Endothelial cell of umbilical vein (primary cell): ENCODE measurements at regions not wholly inside any gene's neighbourhood (a gene's known extent, or its start where the extent isn't known, plus 50 kb on each side); places are given as distances from the start of the nearest gene placed in this dataset.

Source experiments
- BruUV-seq: library from RNA; stranded (reverse); fragments of 400-500 nt; replicated peaks from 2 replicates; lab custom pipeline; 2021; lab: Mats Ljungman, UMichigan
- CTCF ChIA-PET: fragments of 300-600, 350-600 bp; sonication (Branson Sonifier 250); formaldehyde crosslinking; loops from one replicate; lab custom pipeline; 2021; ENCODE audit warnings: antibody characterized with exemption, inconsistent platforms; lab: Charles Lee
- POLR2A ChIA-PET: fragments of 300-600, 350-600 bp; sonication (Branson Sonifier 250); formaldehyde crosslinking; loops from one replicate; lab custom pipeline; 2021; ENCODE audit warnings: antibody characterized with exemption, inconsistent platforms; lab: Charles Lee
- DNase-seq: peaks from one replicate; pipeline ENCODE4 v3.0.0-alpha.2; 2011; ENCODE audit warnings: low read depth, low spot score
- FAIRE-seq: peaks from 2 replicates; lab custom pipeline; 2011; peaks lifted over from hg19 to GRCh38; lab: Jason Lieb, UNC
- H2AFZ ChIP-seq: 2 replicates; pipeline ENCODE4 v1.6.0; 2012; ENCODE audit warnings: low read depth, low read length, control low read depth, inconsistent platforms
- H3K27ac ChIP-seq: 2 replicates; pipeline ENCODE4 v1.5.1; 2011; ENCODE audit warnings: low read depth, mild to moderate bottlenecking, control low read depth, low read length, moderate library complexity; ENCODE audit not compliant: insufficient read depth
- H3K27me3 ChIP-seq, 2 experiments: 2 replicates each; pipeline versions ENCODE4 v1.6.0 to v1.6.1; 2011; ENCODE audit warnings: low read length in 2 of 2, mixed read lengths in 1 of 2; ENCODE audit not compliant: control insufficient read depth in 2 of 2, insufficient read depth in 2 of 2
- H3K36me3 ChIP-seq, 2 experiments: 2 replicates in 1 of 2; 3 replicates in 1 of 2; pipeline ENCODE4 v1.5.1; 2011; ENCODE audit warnings: low read length in 2 of 2, mild to moderate bottlenecking in 1 of 2, moderate library complexity in 1 of 2; ENCODE audit not compliant: control insufficient read depth in 2 of 2, insufficient read depth in 2 of 2; ENCODE audit errors: extremely low read depth in 1 of 2
- H3K4me1 ChIP-seq: 3 replicates; pipeline ENCODE4 v1.5.1; 2011; ENCODE audit warnings: mild to moderate bottlenecking, low read length; ENCODE audit not compliant: control insufficient read depth, insufficient read depth; ENCODE audit errors: extremely low read depth
- H3K4me2 ChIP-seq: 2 replicates; pipeline ENCODE4 v1.6.1; 2011; ENCODE audit warnings: low read length, control low read depth, mixed read lengths; ENCODE audit not compliant: insufficient read depth
- H3K4me3 ChIP-seq, 3 experiments: fragments of 200-600 bp in 1 of 3; sonication (generic), shearing (Covaris generic) in 1 of 3; replicated peaks in 1 of 3; 2 replicates each; pipeline ENCODE4 v1.5.1; 2011 to 2016; ENCODE audit warnings: control low read depth in 3 of 3, low read length in 3 of 3, mild to moderate bottlenecking in 2 of 3, inconsistent platforms in 1 of 3, low read depth in 1 of 3, moderate library complexity in 1 of 3; ENCODE audit not compliant: insufficient read depth in 1 of 3
- H3K79me2 ChIP-seq: 2 replicates; pipeline ENCODE4 v1.6.0; 2012; ENCODE audit warnings: low read length, inconsistent platforms; ENCODE audit not compliant: control insufficient read depth, insufficient read depth
- H3K9ac ChIP-seq: replicated peaks from 2 replicates; pipeline ENCODE3; 2011; ENCODE audit warnings: low read length, control low read depth; ENCODE audit not compliant: insufficient read depth; ENCODE audit errors: extremely low read depth
- H3K9me1 ChIP-seq: replicated peaks from 3 replicates; pipeline ENCODE4 v1.6.0; 2011; ENCODE audit warnings: mild to moderate bottlenecking, low read length; ENCODE audit not compliant: control insufficient read depth, insufficient read depth; ENCODE audit errors: extremely low read depth
- H3K9me3 ChIP-seq: replicated peaks from 2 replicates; pipeline ENCODE4 v1.5.1; 2012; ENCODE audit warnings: low read length, inconsistent platforms; ENCODE audit not compliant: control insufficient read depth, insufficient read depth
- H4K20me1 ChIP-seq: replicated peaks from 2 replicates; pipeline ENCODE3; 2011; ENCODE audit warnings: mild to moderate bottlenecking, low read length; ENCODE audit not compliant: control insufficient read depth, insufficient read depth; ENCODE audit errors: extremely low read depth
- CTCF ChIP-seq, 2 donors: IDR thresholded peaks; 1 replicate in 1 of 2; 2 replicates in 1 of 2; pipeline ENCODE4 v1.5.1; 2011; ENCODE audit warnings: low read length in 2 of 2, mild to moderate bottlenecking in 2 of 2, moderate library complexity in 2 of 2, control low read depth in 1 of 2, inconsistent platforms in 1 of 2, low read depth in 1 of 2; ENCODE audit not compliant: insufficient read depth in 1 of 2; ENCODE audit errors: extremely low read depth in 1 of 2
- EZH2 ChIP-seq: IDR thresholded peaks from 2 replicates; pipeline ENCODE4 v1.6.1; 2012; ENCODE audit warnings: borderline replicate concordance, low read depth, mild to moderate bottlenecking, moderate library complexity, low read length, inconsistent platforms; ENCODE audit not compliant: severe bottlenecking
- FOS ChIP-seq: IDR thresholded peaks from 2 replicates; pipeline ENCODE4 v1.6.1; 2011; ENCODE audit warnings: mild to moderate bottlenecking, low read length, moderate library complexity, borderline replicate concordance; ENCODE audit not compliant: insufficient read depth
- GATA2 ChIP-seq: IDR thresholded peaks from 2 replicates; pipeline ENCODE4 v1.7.0; 2011; ENCODE audit warnings: low read depth, mild to moderate bottlenecking, moderate library complexity, mixed read lengths, low read length; ENCODE audit not compliant: insufficient read length, insufficient read depth
- JUN ChIP-seq: IDR thresholded peaks from 2 replicates; pipeline ENCODE4 v1.6.1; 2011; ENCODE audit warnings: borderline replicate concordance, low read depth; ENCODE audit not compliant: insufficient read length, insufficient read depth
- MAX ChIP-seq: IDR thresholded peaks from 2 replicates; pipeline ENCODE4 v1.6.1; 2011; ENCODE audit not compliant: insufficient read depth, insufficient read length
- MYC ChIP-seq: IDR thresholded peaks from one replicate; pipeline ENCODE4 v1.6.1; 2011; ENCODE audit warnings: mild to moderate bottlenecking, low read depth, low read length
- POLR2A ChIP-seq: IDR thresholded peaks from 2 replicates; pipeline ENCODE4 v1.6.1; 2012; ENCODE audit warnings: low read depth, mild to moderate bottlenecking, control low read depth, low read length
- POLR2AphosphoS5 ChIP-seq: IDR thresholded peaks from 2 replicates; pipeline ENCODE4 v1.6.1; 2012; ENCODE audit warnings: low read depth, mild to moderate bottlenecking, control low read depth, low read length, moderate library complexity; ENCODE audit not compliant: insufficient read depth
- dilution Hi-C: fragments of 300-500 bp; cut with MboI; formaldehyde crosslinking; loops from one replicate; pipeline ENCODE4 v1.15.0; 2019; ENCODE audit warnings: low sequenced_read_pairs; ENCODE audit not compliant: extremely low pct_ligation_motif_present
- intact Hi-C: fragments of 100-400 bp; cut with micrococcal nuclease; formaldehyde crosslinking; loops from one replicate; pipeline ENCODE4 v1.10.0; 2022

- no peak overlapping the region for H2AFZ ChIP-seq
- H3K36me3 ChIP-seq = no peaks in the 10 kb centered on the region
- ChIA-PET CTCF (interaction anchor here (1.8 kb wide), 1 partner anchor 13 kb away, joined by 4 read pairs; no protein-coding TSS in a partner anchor), POLR2A (no interaction called here)
- no peaks in the 10 kb centered on the region for H3K9me3 ChIP-seq
- peak; percentile 44 for FAIRE-seq
- dilution Hi-C loops = no loop called here
- intact Hi-C loops = no loop called here
- no peak overlapping the region for H3K4me3 ChIP-seq
- TF ChIP-seq POLR2AphosphoS5 = no peak
- TF ChIP-seq EZH2 = no peak
- no peak for TF ChIP-seq POLR2A
- TF ChIP-seq MYC = no peak
- TF ChIP-seq CTCF (IDR thresholded peaks at IDR 0.05; ENCODE audit: extremely low read depth in 1 of 2, insufficient read depth in 1 of 2, low read depth in 1 of 2, low read length in 2 of 2) = no peak
- TF ChIP-seq GATA2 = no peak
- no peak for TF ChIP-seq FOS
- TF ChIP-seq JUN = no peak
- TF ChIP-seq MAX = no peak
- no peaks in the 10 kb centered on the region for H4K20me1 ChIP-seq
- H3K4me1 ChIP-seq = no peaks in the 10 kb centered on the region
- H3K27me3 ChIP-seq = no peaks in the 10 kb centered on the region
- H3K9ac ChIP-seq = no peak overlapping the region
- no peaks in the 10 kb centered on the region for H3K9me1 ChIP-seq
- DNase-seq = no peak
- no peak overlapping the region for H3K4me2 ChIP-seq
- no peaks in the 10 kb centered on the region for H3K79me2 ChIP-seq
- no peak overlapping the region for H3K27ac ChIP-seq
- no TSS peak for BruUV-seq
Measured at GRCh38 chr1:80909172-80909784, 891.5 kb upstream of the ADGRL2 start.
